Activated CD4-positive, alpha-beta T cell treated with anti-CD3 and anti-CD28 coated beads for 48 hours (primary cell): ENCODE measurements at regions not wholly inside any gene's neighbourhood (a gene's known extent, or its start where the extent isn't known, plus 50 kb on each side); places are given as distances from the start of the nearest gene placed in this dataset.
A peak's percentile ranks its signal among the peaks of the same experiment; 100 is the strongest.
"Not testable (repeated sequence)": the region's sequence is repeated elsewhere in the genome, so short reads cannot be mapped to it uniquely, and the experiment has no call there.

Experiments
- DNase-seq: peaks from one replicate; pipeline ENCODE4 v3.0.0-alpha.2; 2020

GRCh38 chr11:116698080-116698479 lies 74.7 kb downstream of the BUD13 start:
- DNase-seq = no peak

- DNase-seq = no peak
Observed at GRCh38 chr11:116697639-116698038, 75.1 kb downstream of the BUD13 start.

- peak; percentile 18 for DNase-seq
Observed at GRCh38 chr11:116697011-116697410, 75.8 kb downstream of the BUD13 start.

- DNase-seq = no peak
Observed at GRCh38 chr11:116696381-116696941, 76.3 kb downstream of the BUD13 start.

GRCh38 chr11:116695657-116696254 lies 77.0 kb downstream of the BUD13 start:
- DNase-seq = no peak

- no peak for DNase-seq
Observed at GRCh38 chr11:116694815-116695590, 77.8 kb downstream of the BUD13 start.

GRCh38 chr11:116694349-116694725 lies 78.5 kb downstream of the BUD13 start:
- DNase-seq = no peak

- no peak for DNase-seq
Observed at GRCh38 chr11:116693593-116694348, 79.0 kb downstream of the BUD13 start.

- DNase-seq = no peak
Observed at GRCh38 chr11:116693102-116693570, 79.7 kb downstream of the BUD13 start.

- no peak for DNase-seq
Observed at GRCh38 chr11:116692318-116693101, 80.3 kb downstream of the BUD13 start.

- DNase-seq = peak; percentile 75
Observed at GRCh38 chr11:116691771-116692177, 81.0 kb downstream of the BUD13 start.

- no peak for DNase-seq
Observed at GRCh38 chr11:116690611-116691010, 82.2 kb downstream of the BUD13 start.

- no peak for DNase-seq
Observed at GRCh38 chr11:116689413-116690127, 83.2 kb downstream of the BUD13 start.

GRCh38 chr11:116688202-116688540 lies 84.6 kb downstream of the BUD13 start:
- no peak for DNase-seq

GRCh38 chr11:116687458-116688201 lies 85.2 kb downstream of the BUD13 start:
- DNase-seq = no peak

GRCh38 chr11:116686866-116687265 lies 85.9 kb downstream of the BUD13 start:
- no peak for DNase-seq

- no peak for DNase-seq
Observed at GRCh38 chr11:116683982-116684381, 88.8 kb downstream of the BUD13 start.

GRCh38 chr11:116680349-116681125 lies 92.2 kb downstream of the BUD13 start:
- DNase-seq = no peak

- no peak for DNase-seq
Observed at GRCh38 chr11:116678887-116679286, 93.9 kb downstream of the BUD13 start.

GRCh38 chr11:116667318-116667717 lies 105.5 kb downstream of the BUD13 start:
- not testable (repeated sequence) for DNase-seq
